ENCODE measurements at regions not wholly inside any gene's neighbourhood (a gene's known extent, or its start where the extent isn't known, plus 50 kb on each side); places are given as distances from the start of the nearest gene placed in this dataset.

DNA sequence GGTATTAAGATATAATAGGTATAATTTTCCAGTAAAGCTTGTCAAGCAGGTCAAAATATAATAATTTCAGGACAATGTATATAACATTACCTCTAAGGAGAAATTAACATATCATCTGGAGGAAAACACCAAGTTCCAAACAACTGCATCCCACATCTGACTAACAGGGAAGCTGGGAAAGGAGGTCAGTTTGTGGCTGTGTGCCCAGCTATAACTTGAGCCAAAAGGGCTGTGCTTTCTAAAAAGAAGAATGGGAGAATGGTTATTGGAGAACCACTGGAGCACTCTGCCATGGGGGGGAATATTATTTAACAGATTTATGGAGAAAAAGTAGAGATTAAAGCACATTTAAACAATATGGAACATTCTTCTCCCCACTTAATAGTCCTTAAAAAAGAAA lies 390.6 kb upstream of the PKDCC start:
- TF ChIP-seq, protein P1, sequence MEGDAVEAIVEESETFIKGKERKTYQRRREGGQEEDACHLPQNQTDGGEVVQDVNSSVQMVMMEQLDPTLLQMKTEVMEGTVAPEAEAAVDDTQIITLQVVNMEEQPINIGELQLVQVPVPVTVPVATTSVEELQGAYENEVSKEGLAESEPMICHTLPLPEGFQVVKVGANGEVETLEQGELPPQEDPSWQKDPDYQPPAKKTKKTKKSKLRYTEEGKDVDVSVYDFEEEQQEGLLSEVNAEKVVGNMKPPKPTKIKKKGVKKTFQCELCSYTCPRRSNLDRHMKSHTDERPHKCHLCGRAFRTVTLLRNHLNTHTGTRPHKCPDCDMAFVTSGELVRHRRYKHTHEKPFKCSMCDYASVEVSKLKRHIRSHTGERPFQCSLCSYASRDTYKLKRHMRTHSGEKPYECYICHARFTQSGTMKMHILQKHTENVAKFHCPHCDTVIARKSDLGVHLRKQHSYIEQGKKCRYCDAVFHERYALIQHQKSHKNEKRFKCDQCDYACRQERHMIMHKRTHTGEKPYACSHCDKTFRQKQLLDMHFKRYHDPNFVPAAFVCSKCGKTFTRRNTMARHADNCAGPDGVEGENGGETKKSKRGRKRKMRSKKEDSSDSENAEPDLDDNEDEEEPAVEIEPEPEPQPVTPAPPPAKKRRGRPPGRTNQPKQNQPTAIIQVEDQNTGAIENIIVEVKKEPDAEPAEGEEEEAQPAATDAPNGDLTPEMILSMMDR (IDR thresholded peaks at IDR 0.05) = no peak
- no peak for TF ChIP-seq POLR2A (IDR thresholded peaks at IDR 0.05)

Measured in uterus (tissue), 2 donors.